HG02852 (cell line): ENCODE measurements at regions not wholly inside any gene's neighbourhood (a gene's known extent, or its start where the extent isn't known, plus 50 kb on each side); places are given as distances from the start of the nearest gene placed in this dataset.
"Not testable (repeated sequence)": the region's sequence is repeated elsewhere in the genome, so short reads cannot be mapped to it uniquely, and the experiment has no call there.

Source experiments
- ATAC-seq: cut with Tn5 transposase; IDR thresholded peaks from one replicate; pipeline ENCODE4 v1.9.1; 2021; ENCODE audit warnings: mild to moderate bottlenecking, moderate library complexity; ENCODE audit not compliant: unreplicated experiment

GRCh38 chr5:147075187-147075586 lies 159.6 kb upstream of the STK32A start:
- ATAC-seq = no peak

- no peak for ATAC-seq
Observed at GRCh38 chr5:147080391-147080790, 154.4 kb upstream of the STK32A start.

GRCh38 chr5:147081311-147081764 lies 153.5 kb upstream of the STK32A start:
- no peak for ATAC-seq

- ATAC-seq = no peak
Observed at GRCh38 chr5:147084702-147085101, 150.1 kb upstream of the STK32A start.

GRCh38 chr5:147085409-147085808 lies 149.4 kb upstream of the STK32A start:
- no peak for ATAC-seq

GRCh38 chr5:147092044-147092443 lies 142.8 kb upstream of the STK32A start:
- no peak for ATAC-seq

GRCh38 chr5:147093138-147093537 lies 141.7 kb upstream of the STK32A start:
- no peak for ATAC-seq

- ATAC-seq = no peak
Observed at GRCh38 chr5:147095740-147096139, 139.1 kb upstream of the STK32A start.

GRCh38 chr5:147098233-147098790 lies 136.5 kb upstream of the STK32A start:
- peak; percentile 57 for ATAC-seq

- no peak for ATAC-seq
Observed at GRCh38 chr5:147101659-147102369, 133.0 kb upstream of the STK32A start.

GRCh38 chr5:147112899-147113298 lies 121.9 kb upstream of the STK32A start:
- ATAC-seq = no peak

GRCh38 chr5:147113967-147114366 lies 120.9 kb upstream of the STK32A start:
- no peak for ATAC-seq

GRCh38 chr5:147139759-147140158 lies 95.1 kb upstream of the STK32A start:
- ATAC-seq = not testable (repeated sequence)

GRCh38 chr5:147140558-147140957 lies 94.3 kb upstream of the STK32A start:
- no peak for ATAC-seq

- not testable (repeated sequence) for ATAC-seq
Observed at GRCh38 chr5:147141580-147141979, 93.2 kb upstream of the STK32A start.

GRCh38 chr5:147143215-147143614 lies 91.6 kb upstream of the STK32A start:
- ATAC-seq = no peak

- no peak for ATAC-seq
Observed at GRCh38 chr5:147145328-147145727, 89.5 kb upstream of the STK32A start.

GRCh38 chr5:147148715-147149114 lies 86.1 kb upstream of the STK32A start:
- no peak for ATAC-seq

- no peak for ATAC-seq
Observed at GRCh38 chr5:147152086-147152485, 82.7 kb upstream of the STK32A start.

- no peak for ATAC-seq
Observed at GRCh38 chr5:147154809-147155208, 80.0 kb upstream of the STK32A start.

- no peak for ATAC-seq
Observed at GRCh38 chr5:147156012-147156411, 78.8 kb upstream of the STK32A start.

- ATAC-seq = no peak
Observed at GRCh38 chr5:147160902-147161700, 73.7 kb upstream of the STK32A start.
